DND-41 (cell line): ENCODE measurements at regions not wholly inside any gene's neighbourhood (a gene's known extent, or its start where the extent isn't known, plus 50 kb on each side); places are given as distances from the start of the nearest gene placed in this dataset.

Source experiments
- ATAC-seq: fragments of 200-7000 bp; cut with Tn5 transposase; 3 replicates; pipeline ENCODE4 v1.9.1; 2021; ENCODE audit warnings: low read depth; ENCODE audit not compliant: insufficient read depth
- DNase-seq: peaks from one replicate; pipeline ENCODE4 v3.0.0-alpha.2; 2020
- H2AFZ ChIP-seq: 2 replicates; pipeline ENCODE4 v1.6.0; 2012; ENCODE audit warnings: low read depth, low read length
- H3K27ac ChIP-seq: 2 replicates; pipeline ENCODE4 v1.5.1; 2012; ENCODE audit warnings: low read length, inconsistent platforms
- H3K27me3 ChIP-seq: fragments of 200-600 bp; sonication (generic); 2 replicates; pipeline ENCODE4 v1.6.0; 2012; ENCODE audit warnings: low read length, mild to moderate bottlenecking, inconsistent platforms; ENCODE audit not compliant: insufficient read depth, poor library complexity
- H3K36me3 ChIP-seq: 2 replicates; pipeline ENCODE4 v1.5.1; 2012; ENCODE audit warnings: low read length, inconsistent platforms; ENCODE audit not compliant: insufficient read depth
- H3K4me1 ChIP-seq: 2 replicates; pipeline ENCODE4 v1.5.1; 2012; ENCODE audit warnings: mild to moderate bottlenecking, low read length; ENCODE audit not compliant: insufficient read depth
- H3K4me2 ChIP-seq: 2 replicates; pipeline ENCODE4 v1.6.0; 2012; ENCODE audit warnings: mild to moderate bottlenecking, moderate library complexity, low read length, inconsistent platforms; ENCODE audit not compliant: insufficient read depth
- H3K4me3 ChIP-seq, 2 experiments: fragments of 200-600 bp in 1 of 2; shearing (Covaris generic) in 1 of 2; 2 replicates each; pipeline ENCODE4 v1.5.1; 2012 to 2016; ENCODE audit warnings: inconsistent platforms in 2 of 2, low read length in 2 of 2, mild to moderate bottlenecking in 2 of 2, low read depth in 1 of 2, moderate library complexity in 1 of 2
- H3K79me2 ChIP-seq: 2 replicates; pipeline ENCODE4 v1.6.0; 2012; ENCODE audit warnings: low read length, inconsistent platforms; ENCODE audit not compliant: insufficient read depth
- H3K9ac ChIP-seq: 2 replicates; pipeline ENCODE4 v1.6.0; 2012; ENCODE audit warnings: low read depth, mild to moderate bottlenecking, inconsistent platforms, low read length, moderate library complexity
- H3K9me3 ChIP-seq: 2 replicates; pipeline ENCODE4 v1.5.1; 2012; ENCODE audit warnings: low read length, moderate library complexity, mild to moderate bottlenecking, inconsistent platforms; ENCODE audit not compliant: insufficient read depth, severe bottlenecking
- H4K20me1 ChIP-seq: 2 replicates; pipeline ENCODE4 v1.6.0; 2012; ENCODE audit warnings: low read length; ENCODE audit not compliant: insufficient read depth
- CTCF ChIP-seq: IDR thresholded peaks from 2 replicates; pipeline ENCODE4 v1.5.1; 2012; ENCODE audit warnings: borderline replicate concordance, low read length, moderate library complexity, mild to moderate bottlenecking; ENCODE audit not compliant: poor library complexity, severe bottlenecking; ENCODE audit errors: extremely low read depth
- EZH2 ChIP-seq: IDR thresholded peaks from 3 replicates; pipeline ENCODE4 v1.6.1; 2012; ENCODE audit warnings: borderline replicate concordance, low read depth, mild to moderate bottlenecking, moderate library complexity, low read length, inconsistent platforms; ENCODE audit not compliant: severe bottlenecking

GRCh38 chrX:17206584-17206983 is 168.4 kb upstream of the NHS start:
- no peak overlapping the region for H3K4me2 ChIP-seq
- H3K9ac ChIP-seq, result no peak overlapping the region

GRCh38 chrX:17214962-17215361 is 160.0 kb upstream of the NHS start:
- no peaks in the 10 kb centered on the region for H3K36me3 ChIP-seq
- H3K4me2 ChIP-seq, result no peak overlapping the region
- no peaks in the 10 kb centered on the region for H3K4me1 ChIP-seq
- H3K9me3 ChIP-seq, result no peaks in the 10 kb centered on the region
- no peak overlapping the region for H2AFZ ChIP-seq
- TF ChIP-seq CTCF (no peak), EZH2 (no peak)
- no peak overlapping the region for H3K4me3 ChIP-seq
- no peaks in the 10 kb centered on the region for H3K79me2 ChIP-seq
- no peak overlapping the region for H3K27ac ChIP-seq
- H3K27me3 ChIP-seq, result no peaks in the 10 kb centered on the region
- H3K9ac ChIP-seq, result no peak overlapping the region
- ATAC-seq, result no peak
- DNase-seq, result no peak
- no peaks in the 10 kb centered on the region for H4K20me1 ChIP-seq

More at GRCh38 chrX:17206584-17206983, 168.4 kb upstream of the NHS start:
- no peak for ATAC-seq
- no peak for DNase-seq
- H3K36me3 ChIP-seq, result no peaks in the 10 kb centered on the region
- no peaks in the 10 kb centered on the region for H3K79me2 ChIP-seq
- TF ChIP-seq CTCF (no peak), EZH2 (no peak)
- no peaks in the 10 kb centered on the region for H3K4me1 ChIP-seq
- no peaks in the 10 kb centered on the region for H3K27me3 ChIP-seq
- H4K20me1 ChIP-seq, result no peaks in the 10 kb centered on the region
- H3K27ac ChIP-seq, result no peak overlapping the region
- H2AFZ ChIP-seq, result no peak overlapping the region
- no peaks in the 10 kb centered on the region for H3K9me3 ChIP-seq
- H3K4me3 ChIP-seq, result no peak overlapping the region

- Histone ChIP-seq H3K27me3 (no peaks in the 10 kb centered on the region), H3K9me3 (no peaks in the 10 kb centered on the region), H3K4me3 (no peak overlapping the region), H3K36me3 (no peaks in the 10 kb centered on the region), H3K79me2 (no peaks in the 10 kb centered on the region), H3K4me2 (no peak overlapping the region), H2AFZ (no peak overlapping the region), H3K9ac (no peak overlapping the region), H3K27ac (no peak overlapping the region), H4K20me1 (no peaks in the 10 kb centered on the region), H3K4me1 (no peaks in the 10 kb centered on the region)
- TF ChIP-seq CTCF (no peak), EZH2 (no peak)
- ATAC-seq, result no peak
- DNase-seq, result no peak
Measured at GRCh38 chrX:17226736-17227135, 148.3 kb upstream of the NHS start.

- Histone ChIP-seq H4K20me1 (no peaks in the 10 kb centered on the region), H3K79me2 (no peaks in the 10 kb centered on the region), H3K27me3 (no peaks in the 10 kb centered on the region), H3K4me1 (no peaks in the 10 kb centered on the region), H3K4me3 (no peak overlapping the region), H3K27ac (no peak overlapping the region), H3K9ac (no peak overlapping the region), H3K36me3 (no peaks in the 10 kb centered on the region), H3K9me3 (no peaks in the 10 kb centered on the region), H3K4me2 (no peak overlapping the region), H2AFZ (no peak overlapping the region)
- DNase-seq (no peak), ATAC-seq (no peak)
- TF ChIP-seq EZH2 (no peak), CTCF (no peak)
Measured at GRCh38 chrX:17237146-17237545, 137.9 kb upstream of the NHS start.
